ENCODE measurements at regions not wholly inside any gene's neighbourhood (a gene's known extent, or its start where the extent isn't known, plus 50 kb on each side); places are given as distances from the start of the nearest gene placed in this dataset.

- DNase-seq (ENCODE audit: low spot score): no peak
- H3K27ac ChIP-seq: no peak overlapping the region
- no peak overlapping the region for H3K4me3 ChIP-seq
- TF ChIP-seq, protein P1, sequence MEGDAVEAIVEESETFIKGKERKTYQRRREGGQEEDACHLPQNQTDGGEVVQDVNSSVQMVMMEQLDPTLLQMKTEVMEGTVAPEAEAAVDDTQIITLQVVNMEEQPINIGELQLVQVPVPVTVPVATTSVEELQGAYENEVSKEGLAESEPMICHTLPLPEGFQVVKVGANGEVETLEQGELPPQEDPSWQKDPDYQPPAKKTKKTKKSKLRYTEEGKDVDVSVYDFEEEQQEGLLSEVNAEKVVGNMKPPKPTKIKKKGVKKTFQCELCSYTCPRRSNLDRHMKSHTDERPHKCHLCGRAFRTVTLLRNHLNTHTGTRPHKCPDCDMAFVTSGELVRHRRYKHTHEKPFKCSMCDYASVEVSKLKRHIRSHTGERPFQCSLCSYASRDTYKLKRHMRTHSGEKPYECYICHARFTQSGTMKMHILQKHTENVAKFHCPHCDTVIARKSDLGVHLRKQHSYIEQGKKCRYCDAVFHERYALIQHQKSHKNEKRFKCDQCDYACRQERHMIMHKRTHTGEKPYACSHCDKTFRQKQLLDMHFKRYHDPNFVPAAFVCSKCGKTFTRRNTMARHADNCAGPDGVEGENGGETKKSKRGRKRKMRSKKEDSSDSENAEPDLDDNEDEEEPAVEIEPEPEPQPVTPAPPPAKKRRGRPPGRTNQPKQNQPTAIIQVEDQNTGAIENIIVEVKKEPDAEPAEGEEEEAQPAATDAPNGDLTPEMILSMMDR (IDR thresholded peaks at IDR 0.05): no peak
These were observed 404.8 kb downstream of the TXNL1 start for GRCh38 chr18:56233595-56233994.

DNA sequence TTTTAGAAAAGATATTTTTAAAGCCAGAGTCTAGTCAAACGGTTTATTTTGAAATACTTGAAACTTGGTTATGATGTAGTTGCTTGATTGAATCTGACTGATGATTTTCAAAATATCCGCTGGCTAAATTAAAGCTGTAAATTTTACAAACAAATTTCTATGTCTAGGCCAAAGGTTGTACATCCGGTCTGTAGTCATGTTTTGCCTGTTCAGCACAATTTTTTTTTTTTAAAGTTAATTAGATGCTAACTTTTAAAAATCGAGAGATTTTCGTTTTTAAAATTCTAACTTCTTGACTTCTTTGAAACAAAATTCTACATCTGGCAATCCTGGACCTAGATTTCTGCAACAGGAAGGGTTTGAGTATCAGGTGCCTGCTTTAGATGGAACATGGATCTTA, 412.4 kb downstream of the TXNL1 start:
- Histone ChIP-seq H3K27ac (no peak overlapping the region), H3K4me3 (no peak overlapping the region)
- TF ChIP-seq, protein P1 (IDR thresholded peaks at IDR 0.05): no peak
- DNase-seq (ENCODE audit: low spot score): no peak

- TF ChIP-seq, protein P1 (IDR thresholded peaks at IDR 0.05): no peak
These were observed 413.5 kb downstream of the TXNL1 start for GRCh38 chr18:56224669-56225561.

GRCh38 chr18:56221195-56222065, 417.0 kb downstream of the TXNL1 start:
- TF ChIP-seq, protein P1 (IDR thresholded peaks at IDR 0.05): no peak
- no peak for DNase-seq (ENCODE audit: low spot score)

More at GRCh38 chr18:56224669-56225561, 413.5 kb downstream of the TXNL1 start:
- H3K27ac ChIP-seq: no peak overlapping the region
- no peak overlapping the region for H3K4me3 ChIP-seq
- no peak for DNase-seq (ENCODE audit: low spot score)

DNA sequence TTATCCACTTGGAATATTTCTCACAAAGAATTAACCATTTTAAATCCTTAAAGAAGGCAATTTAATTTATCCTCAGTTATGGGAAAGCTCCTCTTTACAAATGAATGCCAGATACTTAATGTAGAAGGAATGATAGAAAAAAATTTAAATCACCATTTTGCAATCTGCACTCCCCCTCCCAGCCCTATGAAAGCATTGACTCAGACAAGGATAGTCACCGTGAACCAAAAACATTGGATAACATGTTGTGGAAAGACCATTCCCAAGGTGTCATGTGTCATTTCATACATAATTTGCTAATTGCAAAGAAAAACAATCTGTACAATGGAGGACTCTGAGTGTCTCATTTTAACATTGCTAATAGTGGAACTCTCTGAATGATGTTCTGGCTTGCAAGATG, 421.0 kb downstream of the TXNL1 start:
- TF ChIP-seq, protein P1 (IDR thresholded peaks at IDR 0.05): no peak
- H3K27ac ChIP-seq: no peak overlapping the region
- no peak overlapping the region for H3K4me3 ChIP-seq
- no peak for DNase-seq (ENCODE audit: low spot score)

More at GRCh38 chr18:56221195-56222065, 417.0 kb downstream of the TXNL1 start:
- Histone ChIP-seq H3K27ac (no peak overlapping the region), H3K4me3 (no peak overlapping the region)

GRCh38 chr18:56214706-56215105, 423.7 kb downstream of the TXNL1 start:
- TF ChIP-seq, protein P1 (IDR thresholded peaks at IDR 0.05): no peak
- H3K27ac ChIP-seq: no peak overlapping the region
- no peak overlapping the region for H3K4me3 ChIP-seq
- no peak for DNase-seq (ENCODE audit: low spot score)
